Memory B cell (primary cell): ENCODE measurements at regions not wholly inside any gene's neighbourhood (a gene's known extent, or its start where the extent isn't known, plus 50 kb on each side); places are given as distances from the start of the nearest gene placed in this dataset.

ENCODE experiments used
- ATAC-seq: fragments of 150-1000 bp; cut with Tn5 transposase; 2 replicates; pipeline ENCODE4 v1.10.0; 2021; ENCODE audit warnings: low read depth, mild to moderate bottlenecking, moderate library complexity
- DNase-seq, 2 donors: peaks; one replicate each; pipeline ENCODE4 v3.0.0; 2022; ENCODE audit warnings: low spot score in 2 of 2
- H3K27ac Mint-ChIP-seq: one replicate; pipeline ENCODE4 v1.8.0; 2022; ENCODE audit warnings: mild to moderate bottlenecking, moderate library complexity, mixed read lengths
- H3K27me3 Mint-ChIP-seq: one replicate; pipeline ENCODE4 v1.8.0; 2022; ENCODE audit warnings: mixed read lengths
- H3K36me3 Mint-ChIP-seq: one replicate; pipeline ENCODE4 v1.8.0; 2022; ENCODE audit warnings: mild to moderate bottlenecking, mixed read lengths
- H3K4me1 Mint-ChIP-seq: one replicate; pipeline ENCODE4 v1.8.0; 2022; ENCODE audit warnings: mixed read lengths
- H3K4me3 Mint-ChIP-seq: one replicate; pipeline ENCODE4 v1.8.0; 2022; ENCODE audit warnings: mild to moderate bottlenecking, moderate library complexity, mixed read lengths
- H3K9me3 Mint-ChIP-seq: one replicate; pipeline ENCODE4 v1.8.0; 2022; ENCODE audit warnings: mixed read lengths

DNA sequence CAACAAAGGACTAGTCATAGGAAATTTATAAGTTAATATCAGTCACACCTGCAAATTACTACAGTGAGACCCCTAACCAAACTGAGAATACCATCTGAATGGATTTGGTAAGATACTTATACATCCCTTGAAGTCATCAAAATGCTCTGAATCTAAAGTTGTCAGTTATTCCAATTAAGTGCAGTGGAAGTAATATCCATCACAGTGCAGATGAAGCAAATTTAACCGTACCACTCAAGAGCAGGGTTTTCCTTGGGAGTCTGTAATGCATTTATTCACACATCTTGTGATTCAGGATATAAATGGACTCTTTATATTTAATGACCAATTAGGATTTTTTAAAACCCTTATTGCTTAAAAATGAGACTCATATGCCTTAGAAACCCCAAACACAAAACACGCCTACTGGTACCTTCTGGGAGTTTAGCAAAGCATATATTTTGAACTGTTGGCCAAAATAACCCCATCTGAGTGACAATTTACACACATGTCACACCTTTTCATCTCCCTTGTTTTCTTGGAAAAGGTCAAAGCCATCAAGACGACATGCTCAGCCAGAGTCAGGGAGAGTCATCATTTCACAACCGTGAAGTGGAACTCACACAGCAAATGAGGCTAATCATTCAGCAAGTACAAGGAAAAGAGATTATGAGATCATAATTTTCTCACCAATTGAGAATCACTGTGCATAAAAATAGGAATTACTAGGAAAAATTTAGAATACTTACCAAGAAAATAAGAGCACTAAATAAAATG is 303.7 kb downstream of the HNRNPD start:
- ATAC-seq = no peak
- Mint-ChIP-seq H3K4me1 (no peaks in the 10 kb centered on the region), H3K9me3 (no peaks in the 10 kb centered on the region), H3K27me3 (peaks cover 6% of the 10 kb centered on the region), H3K27ac (no peak overlapping the region), H3K36me3 (no peaks in the 10 kb centered on the region), H3K4me3 (no peak overlapping the region)
- no peak for DNase-seq

DNA sequence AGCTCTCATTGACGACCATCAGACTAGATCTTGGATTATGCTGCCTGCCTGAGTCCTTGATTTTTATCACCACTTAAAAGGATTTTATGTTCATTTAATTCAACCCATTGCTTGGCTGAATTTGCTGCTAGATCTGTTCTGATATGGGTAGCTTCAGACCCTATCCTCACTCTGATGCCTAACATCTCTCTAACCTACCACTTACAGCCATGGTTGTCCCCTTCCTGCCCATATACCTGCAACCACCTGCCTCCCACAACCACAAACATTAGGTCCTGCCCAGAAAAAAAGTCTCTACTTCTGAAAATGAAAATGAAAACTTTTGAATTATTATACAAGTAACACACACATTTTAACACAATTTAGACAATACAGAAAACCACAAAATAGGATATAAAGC is 310.8 kb downstream of the HNRNPD start:
- Mint-ChIP-seq H3K27me3 (no peaks in the 10 kb centered on the region), H3K27ac (no peak overlapping the region), H3K4me1 (no peaks in the 10 kb centered on the region), H3K36me3 (no peaks in the 10 kb centered on the region), H3K4me3 (no peak overlapping the region), H3K9me3 (no peaks in the 10 kb centered on the region)
- ATAC-seq (no peak), DNase-seq (no peak)

GRCh38 chr4:82057990-82058544 is 315.7 kb downstream of the HNRNPD start:
- Mint-ChIP-seq H3K4me1 (no peaks in the 10 kb centered on the region), H3K27me3 (peaks cover 9% of the 10 kb centered on the region), H3K36me3 (no peaks in the 10 kb centered on the region), H3K4me3 (no peak overlapping the region), H3K9me3 (no peaks in the 10 kb centered on the region), H3K27ac (no peak overlapping the region)
- no peak for DNase-seq
- no peak for ATAC-seq

DNA sequence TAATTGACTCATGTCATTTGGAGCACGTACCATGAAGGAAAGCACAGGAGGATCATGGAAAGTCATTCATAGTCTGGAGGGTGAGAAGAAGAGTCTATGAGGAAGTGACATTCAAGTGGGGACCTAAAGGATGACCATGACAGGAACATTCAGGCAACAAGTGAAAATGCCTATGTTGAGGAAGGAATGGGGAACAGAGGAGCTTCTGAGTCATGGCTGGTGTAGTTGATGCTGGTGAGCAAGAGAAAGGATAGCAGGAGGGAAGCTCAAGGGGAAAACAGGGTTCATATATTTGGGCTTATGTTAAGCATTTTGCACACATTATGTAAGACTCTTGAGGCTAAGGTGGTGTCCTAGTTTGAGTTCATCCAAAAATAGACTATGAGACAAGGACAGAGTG is 318.6 kb downstream of the HNRNPD start:
- Mint-ChIP-seq H3K36me3 (no peaks in the 10 kb centered on the region), H3K4me3 (no peak overlapping the region), H3K4me1 (no peaks in the 10 kb centered on the region), H3K9me3 (no peaks in the 10 kb centered on the region), H3K27me3 (peaks cover 14% of the 10 kb centered on the region), H3K27ac (no peak overlapping the region)
- ATAC-seq = no peak
- no peak for DNase-seq

DNA sequence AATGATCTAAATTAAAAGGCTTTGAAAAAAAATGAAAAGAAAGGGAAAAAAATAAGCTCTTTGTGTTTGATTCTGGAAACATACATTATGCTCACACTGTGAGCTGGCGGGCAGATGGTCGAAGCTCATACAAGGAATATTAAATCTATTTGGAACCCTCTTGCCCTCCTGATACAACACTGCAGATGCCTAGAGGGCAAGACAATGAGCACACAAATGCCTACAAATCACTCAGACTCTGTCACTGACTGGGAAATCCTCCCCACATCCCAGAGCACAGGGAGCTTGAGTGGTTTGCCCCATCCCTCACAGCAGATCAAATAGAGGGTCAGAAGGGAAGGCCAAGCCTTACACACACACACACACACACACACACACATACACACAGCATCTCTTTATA is 320.4 kb downstream of the HNRNPD start:
- no peaks in the 10 kb centered on the region for H3K4me1 Mint-ChIP-seq
- DNase-seq (no peak), ATAC-seq (no peak)
- no peaks in the 10 kb centered on the region for H3K9me3 Mint-ChIP-seq
- no peaks in the 10 kb centered on the region for H3K36me3 Mint-ChIP-seq
- H3K27ac Mint-ChIP-seq = no peak overlapping the region
- peaks cover 14% of the 10 kb centered on the region for H3K27me3 Mint-ChIP-seq
- no peak overlapping the region for H3K4me3 Mint-ChIP-seq

- H3K27me3 Mint-ChIP-seq = peaks cover 15% of the 10 kb centered on the region
- no peak for DNase-seq
- no peak overlapping the region for H3K27ac Mint-ChIP-seq
- H3K4me1 Mint-ChIP-seq = no peaks in the 10 kb centered on the region
- no peaks in the 10 kb centered on the region for H3K9me3 Mint-ChIP-seq
- no peak overlapping the region for H3K4me3 Mint-ChIP-seq
- H3K36me3 Mint-ChIP-seq = no peaks in the 10 kb centered on the region
- no peak for ATAC-seq
Observed at GRCh38 chr4:82050796-82051195, 323.0 kb downstream of the HNRNPD start.

DNA sequence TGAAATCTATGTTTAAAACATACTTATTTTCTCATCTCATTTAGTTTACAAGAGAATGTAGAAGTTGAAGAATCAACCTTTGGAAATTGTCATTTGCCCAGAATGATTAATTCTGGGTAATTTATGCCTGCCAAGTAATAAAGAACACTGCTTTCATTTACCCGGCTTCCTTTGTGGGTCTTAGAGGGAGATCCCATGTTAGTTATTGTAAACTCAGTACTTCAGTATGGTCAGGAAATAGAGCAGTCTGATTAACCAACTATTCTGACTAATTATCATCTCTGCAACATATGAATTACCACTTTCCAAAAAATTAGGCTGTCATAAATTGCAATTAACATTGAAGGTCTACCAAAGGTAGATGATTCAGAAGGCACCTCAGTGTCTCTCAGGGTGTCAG is 324.5 kb downstream of the HNRNPD start:
- Mint-ChIP-seq H3K4me3 (no peak overlapping the region), H3K36me3 (no peaks in the 10 kb centered on the region), H3K4me1 (no peaks in the 10 kb centered on the region), H3K9me3 (no peaks in the 10 kb centered on the region), H3K27ac (no peak overlapping the region), H3K27me3 (peaks cover 13% of the 10 kb centered on the region)
- no peak for ATAC-seq
- DNase-seq = no peak

- H3K4me1 Mint-ChIP-seq = no peaks in the 10 kb centered on the region
- H3K27me3 Mint-ChIP-seq = peaks cover 18% of the 10 kb centered on the region
- no peak for DNase-seq
- no peak overlapping the region for H3K27ac Mint-ChIP-seq
- no peak for ATAC-seq
- H3K36me3 Mint-ChIP-seq = no peaks in the 10 kb centered on the region
- H3K9me3 Mint-ChIP-seq = no peaks in the 10 kb centered on the region
- H3K4me3 Mint-ChIP-seq = no peak overlapping the region
Observed at GRCh38 chr4:82047731-82048130, 326.1 kb downstream of the HNRNPD start.

- Mint-ChIP-seq H3K27me3 (peaks cover 18% of the 10 kb centered on the region), H3K4me3 (no peak overlapping the region), H3K36me3 (no peaks in the 10 kb centered on the region), H3K4me1 (no peaks in the 10 kb centered on the region), H3K27ac (no peak overlapping the region), H3K9me3 (no peaks in the 10 kb centered on the region)
- ATAC-seq (no peak), DNase-seq (no peak)
Observed at GRCh38 chr4:82046796-82047195, 327.0 kb downstream of the HNRNPD start.

GRCh38 chr4:82045267-82045666 is 328.5 kb downstream of the HNRNPD start:
- H3K9me3 Mint-ChIP-seq = no peaks in the 10 kb centered on the region
- no peaks in the 10 kb centered on the region for H3K36me3 Mint-ChIP-seq
- DNase-seq (no peak), ATAC-seq (no peak)
- H3K27me3 Mint-ChIP-seq = peaks cover 14% of the 10 kb centered on the region
- H3K27ac Mint-ChIP-seq = no peak overlapping the region
- no peak overlapping the region for H3K4me3 Mint-ChIP-seq
- no peaks in the 10 kb centered on the region for H3K4me1 Mint-ChIP-seq

GRCh38 chr4:82044141-82044993 is 329.4 kb downstream of the HNRNPD start:
- DNase-seq (no peak), ATAC-seq (peak; percentile 21)
- Mint-ChIP-seq H3K4me1 (no peaks in the 10 kb centered on the region), H3K9me3 (no peaks in the 10 kb centered on the region), H3K27ac (no peak overlapping the region), H3K4me3 (peak overlapping the region; percentile 3), H3K36me3 (no peaks in the 10 kb centered on the region), H3K27me3 (peaks cover 14% of the 10 kb centered on the region)

GRCh38 chr4:82043809-82044137 is 330.0 kb downstream of the HNRNPD start:
- no peak overlapping the region for H3K27ac Mint-ChIP-seq
- peaks cover 18% of the 10 kb centered on the region for H3K27me3 Mint-ChIP-seq
- DNase-seq (no peak), ATAC-seq (no peak)
- H3K4me3 Mint-ChIP-seq = no peak overlapping the region
- H3K4me1 Mint-ChIP-seq = no peaks in the 10 kb centered on the region
- H3K36me3 Mint-ChIP-seq = no peaks in the 10 kb centered on the region
- no peaks in the 10 kb centered on the region for H3K9me3 Mint-ChIP-seq

DNA sequence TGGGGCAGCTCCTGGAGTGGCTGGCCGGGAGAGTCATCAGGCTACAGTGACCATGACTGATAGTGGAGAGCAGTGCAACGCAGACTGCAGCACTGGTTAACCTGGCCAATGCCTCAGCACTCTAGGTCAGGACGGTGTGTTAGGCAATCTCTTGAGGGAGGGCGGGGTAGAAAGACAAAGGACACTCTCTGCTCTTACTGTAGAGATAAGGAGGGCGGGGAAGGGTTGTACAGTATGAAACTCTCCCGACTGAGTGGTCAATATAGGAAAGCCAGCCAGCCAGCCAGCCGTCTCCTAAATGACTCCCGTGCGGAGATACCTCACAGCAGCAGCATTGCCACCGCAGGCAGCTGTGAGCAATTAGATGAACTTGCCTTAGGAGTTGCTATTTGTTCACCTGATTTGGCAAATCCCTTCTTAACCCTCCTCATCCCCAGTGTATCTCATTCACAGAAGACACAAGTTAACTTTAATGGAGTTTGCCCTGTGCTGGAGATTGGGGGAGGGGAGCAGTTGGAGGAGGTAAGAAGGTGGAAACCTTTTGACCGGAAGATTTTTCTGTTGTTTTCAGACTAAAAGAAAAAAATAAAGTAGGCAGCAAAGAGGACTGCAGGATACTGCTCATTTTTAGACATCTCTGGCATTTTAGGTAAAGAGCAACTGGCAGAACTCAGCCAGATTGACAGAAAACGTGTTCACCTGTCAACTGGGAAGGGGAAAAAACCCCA is 330.5 kb downstream of the HNRNPD start:
- Mint-ChIP-seq H3K27ac (no peak overlapping the region), H3K9me3 (no peaks in the 10 kb centered on the region), H3K27me3 (peaks cover 20% of the 10 kb centered on the region), H3K4me1 (no peaks in the 10 kb centered on the region), H3K4me3 (no peak overlapping the region), H3K36me3 (no peaks in the 10 kb centered on the region)
- DNase-seq = no peak
- no peak for ATAC-seq

DNA sequence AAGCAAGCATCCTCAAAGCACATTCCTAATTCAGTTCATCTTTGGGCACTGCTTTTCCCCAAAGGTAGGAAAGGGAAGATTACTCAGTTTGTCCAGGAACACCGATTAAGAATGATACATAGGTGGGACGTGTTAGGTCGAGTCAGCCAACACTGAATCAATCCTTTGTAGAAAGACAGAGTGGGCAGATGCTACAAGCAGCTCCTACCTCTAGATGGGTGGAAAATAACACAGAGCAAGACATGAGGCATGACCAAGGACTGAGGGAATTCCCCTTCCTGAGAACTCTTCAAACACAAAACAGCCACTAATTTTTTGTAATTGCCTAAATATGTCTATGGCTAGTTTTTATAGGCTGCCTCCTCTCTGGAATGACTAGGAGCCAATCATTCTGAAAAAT is 331.7 kb downstream of the HNRNPD start:
- Mint-ChIP-seq H3K4me3 (no peak overlapping the region), H3K27ac (no peak overlapping the region), H3K36me3 (no peaks in the 10 kb centered on the region), H3K27me3 (peaks cover 15% of the 10 kb centered on the region), H3K9me3 (no peaks in the 10 kb centered on the region), H3K4me1 (no peaks in the 10 kb centered on the region)
- DNase-seq = no peak
- ATAC-seq = no peak
